Astrocyte of the hippocampus (primary cell): ENCODE measurements at regions not wholly inside any gene's neighbourhood (a gene's known extent, or its start where the extent isn't known, plus 50 kb on each side); places are given as distances from the start of the nearest gene placed in this dataset.
"Not testable (repeated sequence)": the region's sequence is repeated elsewhere in the genome, so short reads cannot be mapped to it uniquely, and the experiment has no call there.

Source experiments
- DNase-seq: peaks from one replicate; pipeline ENCODE4 v3.0.0; 2011; ENCODE audit warnings: low read depth, low spot score

GRCh38 chr6:113779656-113780055 is 77.5 kb upstream of the MARCKS start:
- no peak for DNase-seq

GRCh38 chr6:113782636-113783035 is 74.5 kb upstream of the MARCKS start:
- no peak for DNase-seq

GRCh38 chr6:113786168-113786567 is 71.0 kb upstream of the MARCKS start:
- DNase-seq = no peak

GRCh38 chr6:113788586-113788985 is 68.6 kb upstream of the MARCKS start:
- no peak for DNase-seq

GRCh38 chr6:113791225-113791624 is 65.9 kb upstream of the MARCKS start:
- not testable (repeated sequence) for DNase-seq

- not testable (repeated sequence) for DNase-seq
Measured at GRCh38 chr6:113795371-113795770, 61.8 kb upstream of the MARCKS start.

- DNase-seq = no peak
Measured at GRCh38 chr6:113796038-113796437, 61.1 kb upstream of the MARCKS start.

- DNase-seq = no peak
Measured at GRCh38 chr6:113802779-113803178, 54.4 kb upstream of the MARCKS start.

GRCh38 chr6:113805173-113805790 is 51.9 kb upstream of the MARCKS start:
- no peak for DNase-seq

GRCh38 chr6:113805811-113806495 is 51.2 kb upstream of the MARCKS start:
- DNase-seq = no peak
